SJSA1 (cell line): ENCODE measurements at regions not wholly inside any gene's neighbourhood (a gene's known extent, or its start where the extent isn't known, plus 50 kb on each side); places are given as distances from the start of the nearest gene placed in this dataset.

Experiments
- DNase-seq, 2 experiments: peaks; one replicate each; pipeline ENCODE4 v3.0.0-alpha.2; 2015 to 2020; ENCODE audit warnings: low spot score in 2 of 2, low read depth in 1 of 2
- H3K27ac ChIP-seq: fragments of 250-450 bp; sonication (Bioruptor Pico); 2 replicates; pipeline ENCODE4 v1.5.1; 2020; ENCODE audit warnings: mild to moderate bottlenecking, moderate library complexity
- H3K27me3 ChIP-seq: fragments of 250-450 bp; sonication (Bioruptor Pico); replicated peaks from 2 replicates; pipeline ENCODE4 v1.5.1; 2020; ENCODE audit warnings: mild to moderate bottlenecking, moderate library complexity
- H3K36me3 ChIP-seq: fragments of 250-450 bp; sonication (Bioruptor Pico); 2 replicates; pipeline ENCODE4 v1.5.1; 2020; ENCODE audit warnings: mild to moderate bottlenecking
- H3K4me1 ChIP-seq: fragments of 250-450 bp; sonication (Bioruptor Pico); replicated peaks from 2 replicates; pipeline ENCODE4 v1.6.1; 2021; ENCODE audit warnings: mild to moderate bottlenecking
- H3K4me3 ChIP-seq: fragments of 250-450 bp; sonication (Bioruptor Pico); 2 replicates; pipeline ENCODE4 v1.5.1; 2020; ENCODE audit warnings: mild to moderate bottlenecking
- H3K9me3 ChIP-seq: fragments of 250-450 bp; sonication (Bioruptor Pico); replicated peaks from 2 replicates; pipeline ENCODE4 v1.5.1; 2020; ENCODE audit warnings: mild to moderate bottlenecking

- DNase-seq = no peak
- H3K27me3 ChIP-seq = no peaks in the 10 kb centered on the region
- no peak overlapping the region for H3K27ac ChIP-seq
- H3K4me1 ChIP-seq = no peaks in the 10 kb centered on the region
- H3K9me3 ChIP-seq = no peaks in the 10 kb centered on the region
- H3K4me3 ChIP-seq = no peak overlapping the region
- H3K36me3 ChIP-seq = no peaks in the 10 kb centered on the region
Observed at GRCh38 chr5:146986469-146986868, 107.9 kb upstream of the PPP2R2B start.

- no peak overlapping the region for H3K27ac ChIP-seq
- no peaks in the 10 kb centered on the region for H3K4me1 ChIP-seq
- no peaks in the 10 kb centered on the region for H3K9me3 ChIP-seq
- no peak overlapping the region for H3K4me3 ChIP-seq
- no peak for DNase-seq
- H3K27me3 ChIP-seq = no peaks in the 10 kb centered on the region
- H3K36me3 ChIP-seq = no peaks in the 10 kb centered on the region
Observed at GRCh38 chr5:146993876-146994530, 115.4 kb upstream of the PPP2R2B start.

- Histone ChIP-seq H3K27ac (no peak overlapping the region), H3K36me3 (no peaks in the 10 kb centered on the region), H3K4me1 (no peaks in the 10 kb centered on the region), H3K9me3 (no peaks in the 10 kb centered on the region), H3K4me3 (no peak overlapping the region), H3K27me3 (no peaks in the 10 kb centered on the region)
- no peak for DNase-seq
Observed at GRCh38 chr5:146995878-146996277, 117.3 kb upstream of the PPP2R2B start.

- no peak overlapping the region for H3K27ac ChIP-seq
- no peaks in the 10 kb centered on the region for H3K27me3 ChIP-seq
- DNase-seq = no peak
- H3K4me3 ChIP-seq = no peak overlapping the region
- peaks cover 11% of the 10 kb centered on the region for H3K4me1 ChIP-seq
- no peaks in the 10 kb centered on the region for H3K36me3 ChIP-seq
- no peaks in the 10 kb centered on the region for H3K9me3 ChIP-seq
Observed at GRCh38 chr5:147015405-147015804, 136.8 kb upstream of the PPP2R2B start.

- Histone ChIP-seq H3K4me1 (peaks cover 11% of the 10 kb centered on the region), H3K9me3 (no peaks in the 10 kb centered on the region), H3K36me3 (no peaks in the 10 kb centered on the region), H3K27me3 (no peaks in the 10 kb centered on the region), H3K27ac (peak overlapping the region; percentile 29), H3K4me3 (no peak overlapping the region)
- peak in 1 of 2 experiments; percentile 60 for DNase-seq
Observed at GRCh38 chr5:147017191-147017590, 138.6 kb upstream of the PPP2R2B start.

GRCh38 chr5:147017621-147018020 lies 139.1 kb upstream of the PPP2R2B start:
- Histone ChIP-seq H3K4me3 (no peak overlapping the region), H3K27me3 (no peaks in the 10 kb centered on the region), H3K27ac (peak overlapping the region; percentile 29), H3K36me3 (no peaks in the 10 kb centered on the region), H3K4me1 (peaks cover 11% of the 10 kb centered on the region), H3K9me3 (no peaks in the 10 kb centered on the region)
- DNase-seq = peak in 1 of 2 experiments; percentile 80

GRCh38 chr5:147018812-147019211 lies 140.3 kb upstream of the PPP2R2B start:
- Histone ChIP-seq H3K4me1 (peaks cover 11% of the 10 kb centered on the region), H3K9me3 (no peaks in the 10 kb centered on the region), H3K27me3 (no peaks in the 10 kb centered on the region), H3K4me3 (no peak overlapping the region), H3K27ac (no peak overlapping the region), H3K36me3 (no peaks in the 10 kb centered on the region)
- DNase-seq = no peak

- no peak overlapping the region for H3K27ac ChIP-seq
- no peaks in the 10 kb centered on the region for H3K27me3 ChIP-seq
- H3K36me3 ChIP-seq = no peaks in the 10 kb centered on the region
- H3K4me3 ChIP-seq = no peak overlapping the region
- no peak for DNase-seq
- H3K4me1 ChIP-seq = 0 out of 2 replicates have a peak, but pooled peaks cover 3% of the 10 kb centered on the region
- no peaks in the 10 kb centered on the region for H3K9me3 ChIP-seq
Observed at GRCh38 chr5:147036691-147037245, 158.2 kb upstream of the PPP2R2B start.

- no peak for DNase-seq
- 0 out of 2 replicates have a peak, but pooled peaks cover 3% of the 10 kb centered on the region for H3K4me1 ChIP-seq
- no peaks in the 10 kb centered on the region for H3K9me3 ChIP-seq
- no peaks in the 10 kb centered on the region for H3K36me3 ChIP-seq
- H3K4me3 ChIP-seq = no peak overlapping the region
- no peaks in the 10 kb centered on the region for H3K27me3 ChIP-seq
- H3K27ac ChIP-seq = no peak overlapping the region
Observed at GRCh38 chr5:147037515-147038205, 159.1 kb upstream of the PPP2R2B start.

GRCh38 chr5:147040856-147041255 lies 162.3 kb upstream of the PPP2R2B start:
- H3K4me3 ChIP-seq = no peak overlapping the region
- H3K9me3 ChIP-seq = no peaks in the 10 kb centered on the region
- DNase-seq = no peak
- H3K27ac ChIP-seq = no peak overlapping the region
- no peaks in the 10 kb centered on the region for H3K36me3 ChIP-seq
- H3K4me1 ChIP-seq = 0 out of 2 replicates have a peak, but pooled peaks cover 3% of the 10 kb centered on the region
- H3K27me3 ChIP-seq = no peaks in the 10 kb centered on the region

- Histone ChIP-seq H3K36me3 (no peaks in the 10 kb centered on the region), H3K4me1 (no peaks in the 10 kb centered on the region), H3K27ac (no peak overlapping the region), H3K27me3 (peaks cover 4% of the 10 kb centered on the region; the same call in 1 of the 2 replicates), H3K4me3 (no peak overlapping the region), H3K9me3 (no peaks in the 10 kb centered on the region)
- DNase-seq = no peak
Observed at GRCh38 chr5:147044572-147045273, 166.2 kb upstream of the PPP2R2B start.

GRCh38 chr5:147045290-147045689 lies 166.7 kb upstream of the PPP2R2B start:
- no peaks in the 10 kb centered on the region for H3K4me1 ChIP-seq
- H3K27me3 ChIP-seq = peaks cover 4% of the 10 kb centered on the region; the same call in 1 of the 2 replicates
- no peaks in the 10 kb centered on the region for H3K9me3 ChIP-seq
- H3K4me3 ChIP-seq = no peak overlapping the region
- no peak for DNase-seq
- no peak overlapping the region for H3K27ac ChIP-seq
- no peaks in the 10 kb centered on the region for H3K36me3 ChIP-seq

- Histone ChIP-seq H3K4me3 (no peak overlapping the region), H3K36me3 (no peaks in the 10 kb centered on the region), H3K27ac (no peak overlapping the region), H3K4me1 (no peaks in the 10 kb centered on the region), H3K9me3 (no peaks in the 10 kb centered on the region), H3K27me3 (peaks cover 4% of the 10 kb centered on the region; the same call in 1 of the 2 replicates)
- no peak for DNase-seq
Observed at GRCh38 chr5:147046281-147046680, 167.7 kb upstream of the PPP2R2B start.

- Histone ChIP-seq H3K4me1 (no peaks in the 10 kb centered on the region), H3K36me3 (no peaks in the 10 kb centered on the region), H3K4me3 (no peak overlapping the region), H3K27me3 (peaks cover 4% of the 10 kb centered on the region; the same call in 1 of the 2 replicates), H3K27ac (no peak overlapping the region), H3K9me3 (no peaks in the 10 kb centered on the region)
- no peak for DNase-seq
Observed at GRCh38 chr5:147046894-147047293, 168.3 kb upstream of the PPP2R2B start.
